ENCODE measurements at regions not wholly inside any gene's neighbourhood (a gene's known extent, or its start where the extent isn't known, plus 50 kb on each side); places are given as distances from the start of the nearest gene placed in this dataset.

GRCh38 chr6:135784507-135784906 is 67.0 kb upstream of the PDE7B start:
- no peak overlapping the region for H3K4me3 ChIP-seq (ENCODE audit: low read depth, low read length)
- H3K36me3 ChIP-seq (ENCODE audit: control insufficient read depth in 2 of 2, insufficient read depth in 1 of 2, low read length in 2 of 2) = no peaks in the 10 kb centered on the region
- POLR2A ChIA-PET = interaction anchor here (0.6 kb wide), 1 partner anchor 81 kb away, joined by 3 read pairs; no protein-coding TSS in a partner anchor
- TF ChIP-seq ZNF704 (tag by site-specific recombination; IDR thresholded peaks at IDR 0.05) = no peak
- TF ChIP-seq ZNF488 (tag by site-specific recombination; IDR thresholded peaks at IDR 0.05) = no peak
- no peak for TF ChIP-seq ZNF514 (tag by site-specific recombination; IDR thresholded peaks at IDR 0.05)
- TF ChIP-seq ZNF292 (tag by site-specific recombination; IDR thresholded peaks at IDR 0.05; ENCODE audit: borderline replicate concordance, low read depth) = no peak
- TF ChIP-seq IKZF3 (tag by site-specific recombination; IDR thresholded peaks at IDR 0.05) = no peak
- TF ChIP-seq ZNF560 (tag by site-specific recombination; IDR thresholded peaks at IDR 0.05; ENCODE audit: borderline replicate concordance) = no peak
- TF ChIP-seq ZNF341 (tag by site-specific recombination; IDR thresholded peaks at IDR 0.05; ENCODE audit: low read depth) = no peak
- TF ChIP-seq ZNF837 (tag by site-specific recombination; IDR thresholded peaks at IDR 0.05) = no peak
- H3K9me3 ChIP-seq (ENCODE audit: control insufficient read depth, insufficient read depth, low read depth, low read length) = no peaks in the 10 kb centered on the region
- CTCF ChIA-PET = interaction anchor here (0.5 to 1.2 kb wide), 2 partner anchors 15 to 137 kb away, joined by 3 read pairs; no protein-coding TSS in a partner anchor
- no peak overlapping the region for H3K27ac ChIP-seq (ENCODE audit: extremely low read depth, low read depth, low read length)
- no peaks in the 10 kb centered on the region for H3K4me1 ChIP-seq (ENCODE audit: control insufficient read depth, insufficient read depth, low read length)

GRCh38 chr6:135789375-135790050 is 62.0 kb upstream of the PDE7B start:
- Histone ChIP-seq H3K4me3 (ENCODE audit: low read depth, low read length) (no peak overlapping the region), H3K9me3 (ENCODE audit: control insufficient read depth, insufficient read depth, low read depth, low read length) (no peaks in the 10 kb centered on the region), H3K36me3 (ENCODE audit: control insufficient read depth in 2 of 2, insufficient read depth in 1 of 2, low read length in 2 of 2) (no peaks in the 10 kb centered on the region), H3K27ac (ENCODE audit: extremely low read depth, low read depth, low read length) (no peak overlapping the region), H3K4me1 (ENCODE audit: control insufficient read depth, insufficient read depth, low read length) (no peaks in the 10 kb centered on the region)
- TF ChIP-seq EGR2 (tag by site-specific recombination; IDR thresholded peaks at IDR 0.05; ENCODE audit: low read depth) (no peak), HOXA7 (CRISPR knock-in tag; IDR thresholded peaks at IDR 0.05; ENCODE audit: borderline replicate concordance) (no peak), OSR2 (tag by site-specific recombination; IDR thresholded peaks at IDR 0.05) (no peak), ZNF518A (tag by site-specific recombination; conservative IDR thresholded peaks at IDR 0.05; ENCODE audit: low read depth) (no peak), ZFP69B (tag by site-specific recombination; IDR thresholded peaks at IDR 0.05) (no peak)
- ChIA-PET POLR2A (no interaction called here), CTCF (no interaction called here)

GRCh38 chr6:135791441-135791840 is 60.1 kb upstream of the PDE7B start:
- no peak overlapping the region for H3K27ac ChIP-seq (ENCODE audit: extremely low read depth, low read depth, low read length)
- H3K4me1 ChIP-seq (ENCODE audit: control insufficient read depth, insufficient read depth, low read length) = no peaks in the 10 kb centered on the region
- H3K9me3 ChIP-seq (ENCODE audit: control insufficient read depth, insufficient read depth, low read depth, low read length) = no peaks in the 10 kb centered on the region
- ChIA-PET CTCF (interaction anchor here (1.0 to 1.3 kb wide), 2 partner anchors 285 to 1634 kb away, joined by 4 read pairs; no protein-coding TSS in a partner anchor), POLR2A (no interaction called here)
- H3K4me3 ChIP-seq (ENCODE audit: low read depth, low read length) = no peak overlapping the region
- TF ChIP-seq EGR2 (tag by site-specific recombination; IDR thresholded peaks at IDR 0.05; ENCODE audit: low read depth) (no peak), ZNF148 (tag by site-specific recombination; IDR thresholded peaks at IDR 0.05; ENCODE audit: borderline replicate concordance) (no peak), ZNF140 (tag by site-specific recombination; IDR thresholded peaks at IDR 0.05) (no peak), REPIN1 (tag by site-specific recombination; IDR thresholded peaks at IDR 0.05; ENCODE audit: low read depth) (no peak), ZNF335 (tag by site-specific recombination; conservative IDR thresholded peaks at IDR 0.05) (no peak), ZNF112 (tag by site-specific recombination; IDR thresholded peaks at IDR 0.05) (no peak), ZNF707 (tag by site-specific recombination; IDR thresholded peaks at IDR 0.05) (no peak), ZNF157 (tag by site-specific recombination; IDR thresholded peaks at IDR 0.05) (no peak), ZNF76 (tag by site-specific recombination; IDR thresholded peaks at IDR 0.05; ENCODE audit: borderline replicate concordance, low read depth) (no peak)
- H3K36me3 ChIP-seq (ENCODE audit: control insufficient read depth in 2 of 2, insufficient read depth in 1 of 2, low read length in 2 of 2) = no peaks in the 10 kb centered on the region

Measured in HEK293 (cell line).